K562 (cell line): ENCODE measurements at regions not wholly inside any gene's neighbourhood (a gene's known extent, or its start where the extent isn't known, plus 50 kb on each side); places are given as distances from the start of the nearest gene placed in this dataset.

Experiments
- HCFC1 ChIP-seq: IDR thresholded peaks from 2 replicates; pipeline ENCODE4 v1.6.1; 2012; ENCODE audit warnings: low read depth, low read length, improper control_type of control experiment
- NFIC ChIP-seq: fragments of 450-650 bp; IDR thresholded peaks from 2 replicates; pipeline ENCODE4 v1.6.1; 2017; ENCODE audit warnings: mild to moderate bottlenecking, inconsistent platforms
- POLR2A ChIP-seq: fragments of 450-650 bp; conservative IDR thresholded peaks from 2 replicates; pipeline ENCODE4 v1.6.1; 2016
- RAD21 ChIP-seq, 2 experiments: fragments of 250-450 bp in 1 of 2; fragments of 450-650 bp in 1 of 2; sonication (Bioruptor Pico) in 1 of 2; formaldehyde crosslinking in 1 of 2; IDR thresholded peaks in 1 of 2; conservative IDR thresholded peaks in 1 of 2; 2 replicates each; pipeline versions ENCODE4 v1.4.0 to v1.8.0; 2020 to 2022; ENCODE audit warnings: mild to moderate bottlenecking in 2 of 2, moderate library complexity in 1 of 2
- SMC3 ChIP-seq: conservative IDR thresholded peaks from 2 replicates; pipeline ENCODE4 v1.6.1; 2011; ENCODE audit warnings: low read depth, low read length, improper control_type of control experiment; ENCODE audit not compliant: insufficient read depth

GRCh38 chr11:130779267-130779666 is 137.0 kb downstream of the SNX19 start:
- TF ChIP-seq POLR2A: no peak
- TF ChIP-seq RAD21 (CRISPR knock-in tag; conservative IDR thresholded peaks at IDR 0.05 in 1 of 2, IDR thresholded peaks at IDR 0.05 in 1 of 2): no peak
- no peak for TF ChIP-seq SMC3
- TF ChIP-seq HCFC1: no peak
- TF ChIP-seq NFIC: no peak
